ENCODE measurements at regions not wholly inside any gene's neighbourhood (a gene's known extent, or its start where the extent isn't known, plus 50 kb on each side); places are given as distances from the start of the nearest gene placed in this dataset.

DNA sequence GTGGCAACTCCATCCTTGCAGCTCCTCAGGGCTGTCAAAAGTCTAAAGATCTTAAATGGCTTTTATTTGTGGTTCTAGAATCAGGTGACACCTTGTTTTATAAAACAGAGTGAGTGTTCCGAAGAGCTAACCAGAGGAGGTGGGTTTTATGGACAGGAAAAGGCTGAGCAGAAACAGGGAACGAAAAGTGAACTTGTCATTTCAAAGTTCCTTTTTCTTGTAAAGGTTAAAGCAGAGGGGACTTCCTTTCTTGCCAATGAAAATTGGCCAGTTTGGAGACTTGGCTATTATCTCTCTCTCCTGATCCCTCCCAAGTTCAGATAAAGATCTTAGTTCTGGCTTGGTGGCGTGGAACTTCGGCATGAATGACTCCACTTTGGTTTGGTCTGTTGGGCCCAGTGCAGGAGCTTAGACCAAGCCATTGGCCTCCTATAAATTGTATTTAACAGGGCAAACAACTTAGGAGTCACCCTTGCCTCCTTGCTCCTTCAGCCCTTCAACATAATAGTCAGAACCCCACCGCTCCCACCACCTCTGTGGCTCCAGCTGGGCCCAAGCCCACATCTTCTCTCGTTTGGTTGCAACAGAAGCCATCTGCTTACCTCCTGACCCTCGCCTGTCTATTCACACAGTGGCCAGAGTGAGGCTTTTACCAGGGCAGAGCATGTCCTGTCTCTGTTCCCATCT is 102.4 kb upstream of the THY1 start:
- no peak for DNase-seq (ENCODE audit: low spot score)

DNA sequence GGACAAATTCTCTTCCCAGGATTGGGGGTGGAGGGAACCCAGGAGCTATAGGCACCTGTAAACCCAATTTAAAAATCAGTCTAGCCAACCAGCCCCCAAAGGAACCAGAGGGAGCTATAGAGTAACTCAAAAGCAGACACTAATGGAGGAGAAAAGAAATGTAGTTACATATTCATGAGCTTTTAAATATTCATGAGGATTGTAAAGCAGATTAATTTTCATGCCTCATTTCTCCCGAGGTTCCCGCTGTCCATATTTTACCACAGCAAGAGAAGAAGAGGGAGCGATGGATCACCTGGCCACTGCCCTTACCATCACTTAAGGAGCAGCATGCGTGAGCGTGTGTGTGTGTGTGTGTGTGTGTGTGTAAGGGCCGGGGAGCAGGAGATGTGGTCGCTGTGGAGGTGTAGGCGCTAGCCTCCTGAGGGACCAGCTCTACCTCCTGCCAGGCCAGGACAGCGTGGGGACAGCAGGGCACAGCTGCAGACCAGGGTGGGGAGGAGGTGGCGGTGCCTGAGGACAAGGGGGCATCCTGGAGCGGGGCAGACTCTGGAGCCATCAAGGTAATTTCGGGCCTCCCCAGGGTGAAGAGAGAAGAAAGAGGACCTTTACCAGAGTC is 100.7 kb upstream of the THY1 start:
- ATAC-seq: no peak
- intact Hi-C loops (cut with DNase I): no loop called here
- DNase-seq (ENCODE audit: low spot score): no peak

More for the DNA sequence above, 102.4 kb upstream of the THY1 start:
- ATAC-seq: no peak
- intact Hi-C loops (cut with DNase I): no loop called here

DNA sequence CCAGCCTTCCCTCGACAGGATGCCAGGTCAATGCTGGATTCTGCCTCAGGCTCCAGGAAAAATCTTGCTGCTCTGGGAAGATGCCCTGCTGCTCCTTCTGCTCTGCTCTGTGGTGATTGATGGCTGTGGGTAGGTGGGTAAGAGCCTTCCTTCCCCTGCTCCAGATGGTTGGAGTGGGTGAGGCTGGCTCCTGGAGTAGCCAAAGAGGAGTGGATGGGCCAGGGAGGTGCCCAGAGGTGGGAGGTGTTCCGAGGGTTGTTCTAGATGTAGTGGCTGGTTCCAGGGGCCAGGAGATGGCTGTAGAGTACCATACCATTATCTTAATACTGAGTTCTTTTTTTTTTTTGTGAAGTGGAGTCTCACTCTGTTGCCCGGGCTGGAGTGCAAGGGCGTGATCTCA is 99.6 kb upstream of the THY1 start:
- ATAC-seq: no peak
- intact Hi-C loops (cut with DNase I): no loop called here
- DNase-seq (ENCODE audit: low spot score): no peak

DNA sequence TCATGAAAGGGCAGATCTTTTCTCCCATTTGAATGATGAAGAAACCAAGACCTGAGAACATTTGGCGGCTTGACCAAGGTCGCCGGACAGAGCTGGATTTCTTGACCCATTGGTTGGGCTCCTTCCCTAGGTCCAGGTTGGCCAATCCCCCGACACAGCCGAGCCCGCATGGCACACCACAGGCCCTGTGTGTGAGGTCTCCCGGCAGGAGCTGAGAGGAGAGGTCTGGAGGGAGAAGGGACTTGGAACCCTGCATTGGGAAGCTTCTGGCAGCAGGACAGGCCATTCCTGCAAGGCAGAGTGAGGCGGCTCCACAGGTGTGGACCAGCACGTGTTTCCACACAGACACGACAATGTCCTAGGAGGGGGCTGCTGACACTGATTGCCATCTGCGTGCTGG is 98.6 kb upstream of the THY1 start:
- intact Hi-C loops (cut with DNase I): no loop called here
- ATAC-seq (no peak), DNase-seq (ENCODE audit: low spot score) (no peak)

DNA sequence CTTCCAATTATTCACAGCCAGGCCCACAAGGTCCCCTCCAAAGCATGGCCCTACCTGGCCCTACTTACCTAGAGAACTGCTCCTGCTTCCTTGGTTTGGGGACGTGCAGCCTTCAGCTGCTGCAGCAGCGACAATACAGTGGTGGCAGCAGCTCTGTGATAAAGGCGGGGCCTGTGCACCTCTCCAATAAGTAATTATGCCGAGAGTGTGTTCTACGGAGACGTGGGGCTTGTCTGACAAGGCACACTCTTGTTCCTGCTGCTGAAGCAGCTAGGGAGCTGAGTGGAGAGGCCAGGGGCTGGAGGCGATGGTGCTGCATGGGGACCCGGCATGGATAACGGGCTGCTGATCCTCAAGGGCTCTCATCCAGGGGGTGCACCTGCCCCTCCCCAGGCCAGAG is 98.0 kb upstream of the THY1 start:
- no peak for ATAC-seq
- DNase-seq (ENCODE audit: low spot score): no peak
- intact Hi-C loops (cut with DNase I): no loop called here

DNA sequence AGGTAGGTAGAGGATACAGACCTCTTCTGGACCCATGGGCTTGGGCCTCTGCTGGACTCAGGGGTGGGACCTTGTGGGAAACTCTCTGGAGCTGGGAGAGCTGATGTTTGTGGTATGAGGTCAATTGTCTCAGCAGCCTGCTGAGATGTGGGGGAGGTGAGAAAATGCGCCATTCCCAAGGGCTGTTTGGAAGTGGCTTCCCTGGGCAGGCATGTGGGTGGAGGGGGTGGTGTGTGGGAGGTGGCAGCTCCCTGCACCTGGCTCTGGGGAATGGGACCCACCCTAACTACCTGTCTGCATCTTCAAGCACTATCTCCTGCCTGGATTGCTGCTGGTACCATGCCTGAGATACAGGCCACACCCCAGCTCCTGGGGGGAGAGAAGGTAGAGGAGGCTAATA is 97.4 kb upstream of the THY1 start:
- DNase-seq (ENCODE audit: low spot score): no peak
- no peak for ATAC-seq
- intact Hi-C loops (cut with DNase I): no loop called here

DNA sequence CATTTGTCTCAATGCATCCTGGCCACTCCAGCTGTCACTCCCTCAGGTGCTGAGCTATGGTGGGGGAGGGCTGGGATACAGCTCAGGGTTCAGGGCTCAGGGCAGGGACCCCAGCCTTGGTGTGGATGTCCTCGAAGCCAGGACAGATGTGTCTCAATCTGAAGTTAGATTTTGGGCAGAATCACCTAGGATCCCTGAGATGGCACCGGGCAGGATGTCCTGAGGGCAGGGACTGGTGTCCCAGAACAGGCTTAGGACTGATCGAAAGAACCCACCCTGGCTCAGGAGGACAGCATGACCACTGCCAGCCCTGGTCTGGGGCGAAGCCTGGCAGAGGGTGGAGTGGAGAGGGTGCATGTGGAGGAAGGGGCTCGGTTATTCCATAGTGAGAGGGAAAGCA is 96.8 kb upstream of the THY1 start:
- intact Hi-C loops (cut with DNase I): no loop called here
- ATAC-seq: no peak
- no peak for DNase-seq (ENCODE audit: low spot score)

DNA sequence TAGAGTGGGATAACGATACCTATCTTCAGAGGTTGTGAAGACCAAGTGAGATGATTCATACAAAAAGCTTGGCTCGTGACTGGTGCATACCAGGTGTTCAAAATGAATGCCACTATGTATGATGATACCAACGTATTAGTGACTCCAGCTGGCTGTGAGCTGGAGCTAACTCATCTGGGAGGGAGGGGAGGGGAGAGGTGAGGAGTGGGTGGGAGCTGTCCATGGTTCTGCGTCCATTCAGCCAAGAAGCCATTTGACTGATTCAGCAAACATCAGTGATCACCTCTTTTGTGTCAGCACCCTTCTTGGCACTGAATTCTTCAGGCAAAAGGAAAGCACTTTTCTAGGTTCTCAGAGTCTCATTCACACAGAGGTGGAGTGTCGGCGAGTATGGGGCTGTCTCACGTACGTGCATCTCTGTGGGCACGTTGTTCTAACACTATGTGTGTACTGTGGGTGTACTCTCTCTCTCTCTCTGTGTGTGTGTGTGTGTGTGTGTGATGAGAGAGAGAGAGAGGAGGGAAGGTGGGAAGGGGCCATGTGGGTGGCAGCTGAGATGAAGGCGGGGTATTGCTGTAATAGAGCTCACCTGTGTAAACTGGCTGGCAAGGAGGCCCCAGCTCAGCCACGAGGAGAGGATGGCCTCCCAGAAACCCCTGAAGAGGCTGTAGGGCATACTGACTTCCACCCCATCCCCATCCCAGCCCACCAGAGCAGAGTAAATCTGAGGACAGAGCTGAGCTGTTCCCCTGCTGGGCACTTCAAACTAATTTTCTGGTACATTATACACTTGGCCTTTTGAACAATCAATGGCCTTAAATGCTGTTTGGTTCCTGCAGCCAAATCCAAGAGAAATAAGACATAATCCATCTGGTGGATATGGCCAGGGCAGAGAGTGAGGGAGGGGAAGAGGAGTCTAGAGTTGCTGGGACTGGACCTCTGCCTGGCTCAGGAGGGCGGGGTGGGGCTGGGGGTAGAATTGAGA is 96.1 kb upstream of the THY1 start:
- ATAC-seq (no peak), DNase-seq (ENCODE audit: low spot score) (no peak)
- intact Hi-C loops (cut with DNase I): no loop called here

DNA sequence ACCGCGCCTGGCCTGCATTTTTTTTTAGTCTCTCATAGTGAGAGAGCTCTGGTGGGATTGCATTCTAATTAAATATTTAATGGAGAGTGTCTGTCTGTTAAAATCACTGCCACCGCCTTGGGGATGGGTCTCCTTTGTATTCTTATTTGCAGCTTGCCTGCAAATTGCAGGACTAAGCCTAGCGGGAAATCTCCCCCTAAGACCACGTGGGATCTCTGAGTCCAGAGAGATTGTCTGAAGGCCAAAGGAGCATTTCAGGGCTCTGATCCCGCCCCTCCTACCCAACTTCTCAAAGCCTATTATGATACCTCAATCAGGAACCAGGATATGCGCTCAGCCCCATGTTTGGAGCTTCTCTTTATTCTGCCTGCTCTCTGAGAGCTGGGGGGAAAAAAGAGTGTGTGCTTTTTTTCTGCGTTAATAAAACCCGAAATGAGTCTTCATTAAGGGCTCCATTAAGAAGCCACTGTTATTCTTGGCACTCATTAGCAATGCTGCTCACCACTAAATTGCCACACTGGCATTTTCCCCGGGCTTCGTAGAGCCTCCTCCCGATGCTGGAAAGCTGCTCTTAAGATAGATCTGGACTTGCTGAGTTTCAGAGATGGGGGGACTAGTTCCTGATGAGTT is 92.9 kb upstream of the THY1 start:
- intact Hi-C loops (cut with DNase I): no loop called here
- ATAC-seq (no peak), DNase-seq (ENCODE audit: low spot score) (no peak)

DNA sequence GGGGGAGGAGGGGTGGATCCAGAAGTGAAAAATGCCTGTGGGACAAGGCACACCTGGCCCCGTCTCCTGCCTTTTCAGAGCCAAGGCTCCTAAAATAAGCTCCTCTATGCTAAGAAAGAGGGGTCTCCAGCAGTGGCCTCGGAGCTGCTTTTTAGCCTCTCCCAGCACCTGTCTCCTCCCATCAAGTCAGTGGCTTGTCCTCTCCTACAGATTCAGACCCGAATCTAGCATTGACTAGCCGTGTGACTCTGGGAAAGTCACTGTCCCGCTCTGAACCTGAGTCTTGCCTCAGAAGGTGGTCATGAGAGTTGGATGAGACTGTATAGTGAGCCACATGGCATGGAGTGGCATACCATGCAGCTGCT is 90.8 kb upstream of the THY1 start:
- intact Hi-C loops (cut with DNase I): no loop called here
- DNase-seq (ENCODE audit: low spot score): no peak
- ATAC-seq: no peak

DNA sequence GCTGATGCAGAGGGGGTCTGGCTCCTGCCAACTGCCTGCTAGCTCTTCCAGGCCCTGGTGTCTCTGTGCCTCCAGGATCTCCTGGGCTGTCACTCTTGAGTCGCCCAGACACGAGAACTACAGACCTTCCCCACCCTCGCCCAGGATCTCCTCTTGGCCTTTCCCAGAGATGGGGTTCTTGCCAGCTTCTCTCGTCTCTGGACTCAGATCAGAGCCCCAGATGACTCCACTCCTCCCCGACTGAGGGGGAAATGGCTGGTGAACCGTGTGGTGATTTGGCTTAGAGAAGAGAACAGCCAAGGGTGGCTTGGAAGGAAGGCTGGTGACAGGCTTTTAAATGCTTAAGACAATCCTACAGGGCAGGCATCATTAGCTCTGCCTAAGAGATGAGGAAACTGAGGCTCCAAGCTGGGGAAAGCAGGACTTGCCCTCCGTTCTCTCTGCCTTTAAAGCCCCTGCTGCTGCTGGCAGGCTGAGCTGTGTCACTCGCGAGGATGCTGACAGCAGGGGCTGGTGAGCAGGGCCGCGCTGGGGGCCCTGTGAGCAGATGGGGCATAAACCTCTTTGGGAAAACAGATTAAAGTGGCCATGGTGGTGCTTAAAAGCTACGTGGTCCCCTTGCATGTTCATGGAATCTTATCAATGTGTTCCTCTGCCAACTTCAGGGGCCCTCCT is 90.3 kb upstream of the THY1 start:
- intact Hi-C loops (cut with DNase I): no loop called here
- DNase-seq (ENCODE audit: low spot score): no peak
- ATAC-seq: no peak

DNA sequence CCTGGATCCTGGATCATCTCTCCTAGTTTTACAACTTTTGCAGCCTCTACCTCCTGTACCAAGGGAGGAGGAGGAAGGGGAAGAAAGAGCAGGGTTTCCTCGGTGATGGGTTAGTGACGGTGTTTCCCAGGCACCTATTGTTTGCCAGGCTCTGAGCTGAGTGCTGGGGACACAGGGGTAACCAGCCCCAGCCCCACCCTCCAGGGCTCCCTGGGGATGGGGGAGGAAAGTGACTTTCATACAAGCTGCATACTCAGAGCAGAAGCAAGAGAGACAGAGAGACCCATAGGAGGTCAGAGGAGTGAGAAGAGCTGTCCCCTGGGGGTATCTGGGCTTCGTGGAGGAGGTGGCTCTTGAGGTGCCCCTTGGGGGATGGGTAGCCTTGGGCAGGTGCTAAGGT is 89.4 kb upstream of the THY1 start:
- DNase-seq (ENCODE audit: low spot score): no peak
- intact Hi-C loops (cut with DNase I): no loop called here
- ATAC-seq: no peak

DNA sequence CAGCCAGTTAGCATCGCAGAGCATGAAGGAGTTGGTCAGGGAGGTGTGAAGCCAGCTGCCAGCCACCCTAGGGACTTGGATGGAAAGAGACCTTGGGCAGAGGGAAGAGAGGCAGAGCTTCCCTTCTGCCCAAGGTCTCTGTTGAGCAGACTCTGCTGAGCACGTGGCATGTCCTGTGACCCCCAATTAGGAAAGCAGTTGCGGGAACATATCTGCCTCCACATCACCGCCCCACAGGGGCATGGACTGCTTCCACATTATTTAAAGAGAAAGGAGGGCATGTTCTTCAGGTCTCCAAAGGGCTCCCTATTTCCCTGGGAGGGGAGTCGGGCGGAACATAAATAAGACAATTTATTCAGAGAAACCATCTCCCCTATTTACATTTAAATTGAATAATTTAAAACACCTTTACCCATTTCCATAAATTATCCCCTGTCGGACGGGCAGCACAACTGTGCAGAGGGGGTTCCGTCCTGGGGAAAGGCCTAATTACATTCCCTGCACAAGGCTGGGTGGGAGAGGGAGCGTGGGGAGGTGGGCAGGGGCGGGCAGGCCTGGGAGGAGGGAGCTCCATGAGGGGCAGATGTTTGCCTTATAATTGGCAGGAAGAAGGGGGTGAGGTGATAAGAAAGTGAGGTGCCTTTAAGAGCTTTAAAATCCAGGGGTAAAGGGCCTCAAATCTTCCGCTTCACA is 88.8 kb upstream of the THY1 start:
- intact Hi-C loops (cut with DNase I): no loop called here
- DNase-seq (ENCODE audit: low spot score): no peak
- no peak for ATAC-seq

DNA sequence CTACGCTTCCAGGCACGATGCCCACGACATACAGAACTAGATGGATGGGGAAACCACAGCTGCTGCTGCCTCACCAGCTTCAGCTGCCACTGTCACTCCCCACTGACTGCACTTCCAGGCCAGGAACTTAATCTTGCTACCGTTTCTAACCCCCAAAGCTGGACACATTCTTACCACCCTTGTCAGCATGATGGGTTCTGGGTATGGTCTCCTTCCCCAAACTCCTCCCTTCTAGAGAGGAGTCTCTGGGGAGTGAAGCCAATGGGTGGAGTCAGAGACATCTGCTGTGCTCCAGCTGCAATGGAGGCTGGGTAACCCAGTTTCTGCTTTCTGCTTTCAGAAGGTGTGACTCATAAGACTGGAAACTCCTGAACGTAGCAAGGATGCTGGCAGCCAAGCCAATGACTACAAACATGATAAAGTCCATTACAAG is 87.0 kb upstream of the THY1 start:
- DNase-seq (ENCODE audit: low spot score) (no peak), ATAC-seq (no peak)
- intact Hi-C loops (cut with DNase I): no loop called here

DNA sequence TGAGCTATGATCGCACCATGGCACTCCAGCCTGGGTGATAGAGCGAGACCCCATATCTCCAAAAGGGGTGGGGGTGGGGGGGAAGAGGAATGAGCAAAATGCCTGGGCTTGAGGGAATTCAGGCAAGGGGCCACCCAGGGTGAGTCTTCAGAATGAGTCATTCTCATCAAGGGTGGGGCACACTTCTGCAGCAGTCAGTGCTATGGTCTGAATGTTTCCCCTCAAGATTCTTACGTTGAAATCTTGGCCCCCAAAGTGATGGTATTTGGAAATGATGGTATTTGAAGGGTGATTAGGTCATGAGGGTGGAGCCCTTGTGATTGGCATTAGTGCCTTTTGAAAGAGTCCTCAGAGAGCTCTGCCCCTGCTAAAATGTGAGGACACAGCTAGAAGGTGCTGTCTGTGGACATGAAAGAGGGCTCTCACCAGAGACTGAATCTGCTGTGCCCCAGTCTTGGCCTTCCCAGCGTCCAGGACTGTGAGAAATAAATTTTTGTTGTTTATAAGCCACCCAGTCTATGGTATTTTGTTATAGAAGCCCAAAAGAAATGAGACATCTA is 86.4 kb upstream of the THY1 start:
- no peak for ATAC-seq
- intact Hi-C loops (cut with DNase I): no loop called here
- no peak for DNase-seq (ENCODE audit: low spot score)

DNA sequence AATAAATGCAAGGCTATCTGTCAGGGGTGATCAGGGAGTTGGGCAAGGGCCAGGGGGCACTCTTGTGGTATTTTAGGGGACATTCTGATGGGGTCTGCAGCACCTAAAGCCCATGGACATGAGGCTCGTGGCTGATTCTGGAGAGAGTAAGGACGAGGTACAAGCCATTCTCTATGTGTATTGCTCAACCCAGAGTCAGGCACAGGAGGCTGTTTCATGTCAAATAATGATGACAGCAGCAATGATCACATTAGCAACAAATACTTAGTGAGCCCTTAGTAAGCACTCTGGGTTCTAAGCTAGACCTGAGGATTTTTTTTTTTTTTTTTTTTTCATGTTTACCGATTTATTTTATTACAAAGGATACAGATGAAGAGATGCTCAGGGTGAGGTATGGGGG is 83.5 kb upstream of the THY1 start:
- ATAC-seq (no peak), DNase-seq (ENCODE audit: low spot score) (no peak)
- intact Hi-C loops (cut with DNase I): no loop called here

DNA sequence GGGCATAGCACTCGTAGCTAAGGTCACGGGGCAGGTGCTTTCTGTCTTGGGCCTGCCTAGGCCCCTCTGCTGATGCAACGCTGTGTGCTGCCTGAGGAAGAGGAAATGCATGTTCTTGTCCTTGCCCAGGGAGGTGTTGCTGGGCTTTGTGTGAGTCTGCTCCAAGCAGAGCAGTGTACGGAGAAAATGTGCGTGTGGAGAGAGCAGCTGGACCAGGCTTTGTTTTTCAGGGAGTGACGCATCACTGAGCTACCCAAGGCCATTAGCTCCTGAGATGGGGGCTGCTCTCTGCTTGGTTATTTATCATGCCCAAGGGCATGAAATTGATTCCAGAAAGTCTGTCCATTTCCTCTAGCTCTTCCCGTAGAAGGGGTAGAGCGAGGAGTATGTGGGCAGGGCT is 82.9 kb upstream of the THY1 start:
- no peak for ATAC-seq
- no peak for DNase-seq (ENCODE audit: low spot score)
- intact Hi-C loops (cut with DNase I): no loop called here

DNA sequence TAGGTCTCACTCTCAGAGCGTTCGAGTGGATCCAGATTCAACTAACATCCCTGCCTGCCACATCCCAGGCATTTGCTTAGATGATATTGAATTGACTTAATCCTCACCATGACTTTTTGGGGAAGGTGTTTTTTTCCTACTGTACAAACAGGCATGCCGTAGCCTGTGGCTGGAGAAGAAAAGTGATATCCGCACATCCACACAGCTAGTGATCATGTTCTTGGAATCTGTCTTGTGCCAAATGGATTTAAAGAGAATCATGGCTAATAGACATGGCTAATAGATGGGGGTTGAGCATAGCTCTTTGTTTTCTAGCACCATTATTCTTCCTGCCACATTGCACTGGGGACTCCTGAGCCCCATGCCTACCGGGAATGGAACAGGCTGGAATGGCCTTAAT is 82.1 kb upstream of the THY1 start:
- DNase-seq (ENCODE audit: low spot score) (no peak), ATAC-seq (no peak)
- intact Hi-C loops (cut with DNase I): no loop called here
